DMS 273 treated with DMSO at 0.1 percent for 48 hours (cell line): ENCODE measurements at regions not wholly inside any gene's neighbourhood (a gene's known extent, or its start where the extent isn't known, plus 50 kb on each side); places are given as distances from the start of the nearest gene placed in this dataset.

ENCODE experiments used
- DNase-seq: peaks from one replicate; lab custom pipeline; 2025; lab: John Stamatoyannopoulos, UW

GRCh38 chr1:67616394-67616985, 68.5 kb upstream of the GADD45A start:
- DNase-seq = no peak

GRCh38 chr1:67618285-67619018, 66.5 kb upstream of the GADD45A start:
- DNase-seq = no peak

GRCh38 chr1:67619080-67619479, 65.9 kb upstream of the GADD45A start:
- DNase-seq = no peak

- no peak for DNase-seq
These were observed 61.1 kb upstream of the GADD45A start for GRCh38 chr1:67623906-67624305.

GRCh38 chr1:67624680-67625079, 60.3 kb upstream of the GADD45A start:
- no peak for DNase-seq

GRCh38 chr1:67626090-67626860, 58.7 kb upstream of the GADD45A start:
- DNase-seq = no peak

GRCh38 chr1:67626861-67627235, 58.2 kb upstream of the GADD45A start:
- no peak for DNase-seq

- no peak for DNase-seq
These were observed 57.7 kb upstream of the GADD45A start for GRCh38 chr1:67627336-67627735.

GRCh38 chr1:67627906-67628305, 57.1 kb upstream of the GADD45A start:
- no peak for DNase-seq

GRCh38 chr1:67629370-67630075, 55.5 kb upstream of the GADD45A start:
- no peak for DNase-seq

GRCh38 chr1:67630438-67631045, 54.5 kb upstream of the GADD45A start:
- no peak for DNase-seq

- no peak for DNase-seq
These were observed 52.6 kb upstream of the GADD45A start for GRCh38 chr1:67632356-67632755.

GRCh38 chr1:67632811-67633655, 52.0 kb upstream of the GADD45A start:
- DNase-seq = no peak

- no peak for DNase-seq
These were observed 50.5 kb upstream of the GADD45A start for GRCh38 chr1:67634396-67634935.

- no peak for DNase-seq
These were observed 49.8 kb upstream of the GADD45A start for GRCh38 chr1:67635055-67635809.
